Calu3 (cell line): ENCODE measurements at regions not wholly inside any gene's neighbourhood (a gene's known extent, or its start where the extent isn't known, plus 50 kb on each side); places are given as distances from the start of the nearest gene placed in this dataset.

ENCODE experiments used
- BruUV-seq: library from RNA; stranded (reverse); fragments of 400-500 nt; replicated peaks from 2 replicates; lab custom pipeline; 2021; lab: Mats Ljungman, UMichigan
- CTCF ChIA-PET: fragments of 300-600 bp; sonication (Branson Sonifier 250); formaldehyde crosslinking; loops from one replicate; lab custom pipeline; 2022; ENCODE audit warnings: antibody characterized with exemption; lab: Charles Lee
- DNase-seq: peaks from one replicate; pipeline ENCODE4 v3.0.0; 2022
- H3K27ac Mint-ChIP-seq: one replicate; pipeline ENCODE4 v1.8.0; 2022; ENCODE audit warnings: mixed read lengths; ENCODE audit not compliant: unreplicated experiment
- H3K27me3 Mint-ChIP-seq: one replicate; pipeline ENCODE4 v1.8.0; 2022; ENCODE audit warnings: mixed read lengths; ENCODE audit not compliant: unreplicated experiment
- H3K36me3 Mint-ChIP-seq: one replicate; pipeline ENCODE4 v1.8.0; 2022; ENCODE audit warnings: mild to moderate bottlenecking, moderate library complexity, mixed read lengths; ENCODE audit not compliant: insufficient read depth, unreplicated experiment
- H3K4me1 Mint-ChIP-seq: one replicate; pipeline ENCODE4 v1.8.0; 2022; ENCODE audit warnings: mild to moderate bottlenecking, low read depth, mixed read lengths; ENCODE audit not compliant: unreplicated experiment
- H3K4me3 Mint-ChIP-seq: one replicate; pipeline ENCODE4 v1.8.0; 2022; ENCODE audit warnings: mild to moderate bottlenecking, low read depth, moderate library complexity, mixed read lengths; ENCODE audit not compliant: unreplicated experiment
- H3K9me3 Mint-ChIP-seq: one replicate; pipeline ENCODE4 v1.8.0; 2022; ENCODE audit warnings: low read depth, mixed read lengths; ENCODE audit not compliant: unreplicated experiment
- CTCF ChIP-seq: fragments of 200-600 bp; IDR thresholded peaks from one replicate; pipeline ENCODE4 v1.8.0; 2022; ENCODE audit warnings: antibody characterized with exemption; ENCODE audit not compliant: unreplicated experiment
- intact Hi-C: fragments of 100-400 bp; cut with micrococcal nuclease; formaldehyde crosslinking; loops from one replicate; pipeline ENCODE4 v1.10.0; 2022; ENCODE audit not compliant: unreplicated experiment

DNA sequence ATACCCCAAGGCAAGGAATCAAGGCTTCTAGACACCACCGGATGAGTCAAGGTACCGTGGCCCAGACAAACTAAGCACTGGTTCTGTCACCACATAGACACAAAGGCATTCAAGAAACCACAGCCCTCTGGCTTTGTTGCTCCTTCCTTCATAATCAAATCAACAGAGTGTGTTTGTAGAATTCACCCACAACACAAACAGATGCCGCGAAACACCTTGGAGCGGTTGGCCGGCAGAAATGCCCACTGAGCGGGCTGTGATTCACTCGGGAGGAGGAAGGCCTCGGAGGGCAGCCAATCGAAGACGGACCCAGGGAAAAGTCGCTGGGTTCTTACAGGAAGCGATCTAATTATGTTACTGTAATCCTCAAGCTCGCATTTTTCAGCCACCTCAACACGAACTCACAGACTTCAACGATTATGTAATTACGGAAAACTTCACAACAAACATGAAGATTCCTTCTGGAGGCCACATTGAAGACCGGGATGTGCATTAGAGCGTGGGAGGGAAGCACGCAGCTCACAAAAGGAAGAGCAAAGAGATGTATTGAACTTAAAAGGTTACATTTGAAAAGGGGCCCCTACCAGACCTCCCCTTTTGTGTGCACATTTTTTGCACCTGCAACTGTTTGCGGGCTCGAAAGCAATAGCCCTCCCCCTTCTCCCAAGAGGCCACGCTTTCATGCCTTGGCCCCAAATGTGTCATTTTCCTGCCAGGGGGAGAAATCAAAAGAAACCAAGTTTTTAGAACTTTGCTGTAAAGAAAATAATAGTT lies 184.7 kb upstream of the PREP start:
- H3K36me3 Mint-ChIP-seq, result no peaks in the 10 kb centered on the region
- BruUV-seq, result no TSS peak
- intact Hi-C loops, result no loop called here
- no peak overlapping the region for H3K27ac Mint-ChIP-seq
- H3K9me3 Mint-ChIP-seq, result no peaks in the 10 kb centered on the region
- CTCF ChIA-PET, result no interaction called here
- H3K27me3 Mint-ChIP-seq, result no peaks in the 10 kb centered on the region
- H3K4me3 Mint-ChIP-seq, result no peak overlapping the region
- peaks cover 23% of the 10 kb centered on the region for H3K4me1 Mint-ChIP-seq
- TF ChIP-seq CTCF, result no peak
- no peak for DNase-seq

DNA sequence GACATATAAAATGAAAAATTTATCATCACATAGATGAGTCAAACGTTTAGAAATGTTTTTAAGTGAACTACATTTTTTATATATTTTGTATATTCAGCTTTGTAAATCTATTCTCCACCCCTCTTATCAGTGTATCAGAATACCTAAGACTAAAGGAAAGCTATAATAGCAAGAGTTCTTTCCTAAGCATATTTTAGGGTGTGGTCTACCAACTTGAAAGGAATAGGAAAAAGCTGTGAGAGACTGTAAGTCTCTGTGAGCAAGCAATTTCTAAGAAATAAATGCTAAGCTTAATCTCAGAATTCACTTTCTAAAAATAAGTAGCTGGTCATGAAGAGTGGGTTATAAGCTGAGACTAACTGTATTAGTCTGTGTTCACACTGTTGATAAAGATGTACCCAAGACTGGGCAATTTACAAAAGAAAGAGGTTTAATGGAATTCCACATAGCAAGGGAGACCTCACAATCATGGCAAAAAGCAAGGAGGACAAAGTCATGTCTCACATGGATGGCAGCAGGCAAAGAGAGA lies 175.4 kb upstream of the PREP start:
- no peak for DNase-seq
- H3K9me3 Mint-ChIP-seq, result no peaks in the 10 kb centered on the region
- BruUV-seq, result no TSS peak
- TF ChIP-seq CTCF, result no peak
- no peaks in the 10 kb centered on the region for H3K27me3 Mint-ChIP-seq
- H3K27ac Mint-ChIP-seq, result no peak overlapping the region
- no peak overlapping the region for H3K4me3 Mint-ChIP-seq
- CTCF ChIA-PET, result interaction anchor here (0.7 kb wide), 1 partner anchor 8 kb away, joined by 4 read pairs; no protein-coding TSS in a partner anchor
- H3K36me3 Mint-ChIP-seq, result no peaks in the 10 kb centered on the region
- no peaks in the 10 kb centered on the region for H3K4me1 Mint-ChIP-seq
- intact Hi-C loops, result no loop called here

DNA sequence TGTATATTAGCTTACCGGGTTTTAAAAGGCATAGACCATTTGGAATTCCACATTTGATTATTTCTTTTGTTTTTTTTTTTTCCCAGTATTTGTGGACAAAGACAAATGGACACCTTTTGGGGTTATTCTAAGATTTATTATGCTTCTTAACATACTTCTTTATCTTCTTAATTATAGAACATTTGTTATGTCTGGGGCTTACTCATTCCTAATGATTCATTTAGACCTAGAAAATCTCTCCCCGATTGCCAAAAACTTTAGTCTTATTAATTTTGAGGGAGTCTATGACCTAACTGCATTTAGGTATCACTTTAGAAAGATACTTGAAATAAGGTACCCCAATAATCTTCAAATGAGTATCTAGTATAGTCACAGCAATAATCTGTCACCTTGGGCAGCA lies 170.7 kb upstream of the PREP start:
- intact Hi-C loops, result no loop called here
- CTCF ChIA-PET, result no interaction called here
- no peak overlapping the region for H3K4me3 Mint-ChIP-seq
- H3K27me3 Mint-ChIP-seq, result peaks cover 12% of the 10 kb centered on the region
- no TSS peak for BruUV-seq
- no peaks in the 10 kb centered on the region for H3K9me3 Mint-ChIP-seq
- H3K4me1 Mint-ChIP-seq, result peaks cover 15% of the 10 kb centered on the region
- DNase-seq, result no peak
- no peak overlapping the region for H3K27ac Mint-ChIP-seq
- TF ChIP-seq CTCF, result no peak
- H3K36me3 Mint-ChIP-seq, result no peaks in the 10 kb centered on the region

- Mint-ChIP-seq H3K4me3 (no peak overlapping the region), H3K36me3 (no peaks in the 10 kb centered on the region), H3K4me1 (peaks cover 15% of the 10 kb centered on the region), H3K27ac (no peak overlapping the region), H3K27me3 (peaks cover 12% of the 10 kb centered on the region), H3K9me3 (no peaks in the 10 kb centered on the region)
- no peak for DNase-seq
- CTCF ChIA-PET, result no interaction called here
- TF ChIP-seq CTCF, result no peak
- intact Hi-C loops, result no loop called here
- BruUV-seq, result no TSS peak
Measured at GRCh38 chr6:105573138-105573537, 170.3 kb upstream of the PREP start.
